ENCODE measurements at regions not wholly inside any gene's neighbourhood (a gene's known extent, or its start where the extent isn't known, plus 50 kb on each side); places are given as distances from the start of the nearest gene placed in this dataset.
"Not testable (repeated sequence)": the region's sequence is repeated elsewhere in the genome, so short reads cannot be mapped to it uniquely, and the experiment has no call there.

- no peaks in the 10 kb centered on the region for H3K36me3 ChIP-seq
- TF ChIP-seq, protein P1, sequence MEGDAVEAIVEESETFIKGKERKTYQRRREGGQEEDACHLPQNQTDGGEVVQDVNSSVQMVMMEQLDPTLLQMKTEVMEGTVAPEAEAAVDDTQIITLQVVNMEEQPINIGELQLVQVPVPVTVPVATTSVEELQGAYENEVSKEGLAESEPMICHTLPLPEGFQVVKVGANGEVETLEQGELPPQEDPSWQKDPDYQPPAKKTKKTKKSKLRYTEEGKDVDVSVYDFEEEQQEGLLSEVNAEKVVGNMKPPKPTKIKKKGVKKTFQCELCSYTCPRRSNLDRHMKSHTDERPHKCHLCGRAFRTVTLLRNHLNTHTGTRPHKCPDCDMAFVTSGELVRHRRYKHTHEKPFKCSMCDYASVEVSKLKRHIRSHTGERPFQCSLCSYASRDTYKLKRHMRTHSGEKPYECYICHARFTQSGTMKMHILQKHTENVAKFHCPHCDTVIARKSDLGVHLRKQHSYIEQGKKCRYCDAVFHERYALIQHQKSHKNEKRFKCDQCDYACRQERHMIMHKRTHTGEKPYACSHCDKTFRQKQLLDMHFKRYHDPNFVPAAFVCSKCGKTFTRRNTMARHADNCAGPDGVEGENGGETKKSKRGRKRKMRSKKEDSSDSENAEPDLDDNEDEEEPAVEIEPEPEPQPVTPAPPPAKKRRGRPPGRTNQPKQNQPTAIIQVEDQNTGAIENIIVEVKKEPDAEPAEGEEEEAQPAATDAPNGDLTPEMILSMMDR (IDR thresholded peaks at IDR 0.05; ENCODE audit: low read depth, low read length) = no peak
- no peaks in the 10 kb centered on the region for H3K27me3 ChIP-seq
- no peaks in the 10 kb centered on the region for H3K4me1 ChIP-seq
- DNase-seq = no peak
- H3K9me3 ChIP-seq = no peaks in the 10 kb centered on the region
- H3K4me3 ChIP-seq (ENCODE audit: low read depth, low read length) = no peak overlapping the region
These were observed 124.0 kb downstream of the MDH1 start for GRCh38 chr2:63712748-63713147.

- TF ChIP-seq, protein P1 (IDR thresholded peaks at IDR 0.05; ENCODE audit: low read depth, low read length) = no peak
- DNase-seq = no peak
- H3K27me3 ChIP-seq = no peaks in the 10 kb centered on the region
- no peaks in the 10 kb centered on the region for H3K4me1 ChIP-seq
- H3K4me3 ChIP-seq (ENCODE audit: low read depth, low read length) = no peak overlapping the region
- H3K36me3 ChIP-seq = no peaks in the 10 kb centered on the region
- no peaks in the 10 kb centered on the region for H3K9me3 ChIP-seq
These were observed 125.5 kb upstream of the UGP2 start for GRCh38 chr2:63716146-63716545.

- TF ChIP-seq, protein P1 (IDR thresholded peaks at IDR 0.05; ENCODE audit: low read depth, low read length) = no peak
- Histone ChIP-seq H3K9me3 (no peaks in the 10 kb centered on the region), H3K36me3 (no peaks in the 10 kb centered on the region), H3K27me3 (no peaks in the 10 kb centered on the region), H3K4me3 (ENCODE audit: low read depth, low read length) (no peak overlapping the region), H3K4me1 (no peaks in the 10 kb centered on the region)
- DNase-seq = no peak
These were observed 122.6 kb upstream of the UGP2 start for GRCh38 chr2:63719052-63719451.

DNA sequence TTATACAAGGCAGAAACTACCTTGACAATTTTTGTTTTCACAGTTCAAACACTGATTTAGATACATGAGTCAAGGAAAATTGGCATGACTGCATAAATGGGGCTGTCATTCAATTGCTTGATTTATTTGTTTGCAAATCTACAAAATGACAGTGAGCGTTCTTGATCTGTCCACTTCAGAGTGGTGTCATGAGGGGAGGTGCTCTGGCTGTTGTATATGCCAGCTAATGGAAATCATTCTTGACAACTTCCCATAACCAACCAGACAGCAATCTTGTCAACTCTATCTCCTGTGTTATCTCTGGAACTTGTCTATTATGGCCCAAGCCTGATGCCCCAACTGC is 120.6 kb upstream of the UGP2 start:
- H3K9me3 ChIP-seq = no peaks in the 10 kb centered on the region
- TF ChIP-seq, protein P1 (IDR thresholded peaks at IDR 0.05; ENCODE audit: low read depth, low read length) = no peak
- peak; percentile 6 for DNase-seq
- H3K4me1 ChIP-seq = no peaks in the 10 kb centered on the region
- no peak overlapping the region for H3K4me3 ChIP-seq (ENCODE audit: low read depth, low read length)
- no peaks in the 10 kb centered on the region for H3K36me3 ChIP-seq
- H3K27me3 ChIP-seq = no peaks in the 10 kb centered on the region

DNA sequence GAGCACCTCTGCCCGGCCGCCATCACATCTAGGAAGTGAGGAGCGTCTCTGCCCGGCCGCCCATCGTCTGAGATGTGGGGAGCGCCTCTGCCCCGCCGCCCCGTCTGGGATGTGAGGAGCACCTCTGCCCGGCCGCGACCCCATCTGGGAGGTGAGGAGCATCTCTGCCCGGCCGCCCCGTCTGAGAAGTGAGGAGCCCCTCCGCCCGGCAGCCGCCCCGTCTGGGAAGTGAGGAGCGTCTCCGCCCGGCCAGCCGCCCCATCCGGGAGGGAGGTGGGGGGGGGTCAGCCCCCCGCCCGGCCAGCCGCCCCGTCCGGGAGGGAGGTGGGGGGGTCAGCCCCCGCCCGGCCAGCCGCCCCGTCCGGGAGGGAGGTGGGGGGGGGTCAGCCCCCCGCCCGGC is 119.4 kb upstream of the UGP2 start:
- not testable (repeated sequence) for H3K9me3 ChIP-seq; H3K36me3 ChIP-seq; DNase-seq; H3K4me1 ChIP-seq; H3K4me3 ChIP-seq (ENCODE audit: low read depth, low read length); H3K27me3 ChIP-seq

GRCh38 chr2:63723709-63724108 is 118.0 kb upstream of the UGP2 start:
- TF ChIP-seq, protein P1 (IDR thresholded peaks at IDR 0.05; ENCODE audit: low read depth, low read length) = no peak
- H3K36me3 ChIP-seq = no peaks in the 10 kb centered on the region
- H3K27me3 ChIP-seq = no peaks in the 10 kb centered on the region
- H3K4me1 ChIP-seq = no peaks in the 10 kb centered on the region
- no peaks in the 10 kb centered on the region for H3K9me3 ChIP-seq
- no peak for DNase-seq
- H3K4me3 ChIP-seq (ENCODE audit: low read depth, low read length) = no peak overlapping the region

DNA sequence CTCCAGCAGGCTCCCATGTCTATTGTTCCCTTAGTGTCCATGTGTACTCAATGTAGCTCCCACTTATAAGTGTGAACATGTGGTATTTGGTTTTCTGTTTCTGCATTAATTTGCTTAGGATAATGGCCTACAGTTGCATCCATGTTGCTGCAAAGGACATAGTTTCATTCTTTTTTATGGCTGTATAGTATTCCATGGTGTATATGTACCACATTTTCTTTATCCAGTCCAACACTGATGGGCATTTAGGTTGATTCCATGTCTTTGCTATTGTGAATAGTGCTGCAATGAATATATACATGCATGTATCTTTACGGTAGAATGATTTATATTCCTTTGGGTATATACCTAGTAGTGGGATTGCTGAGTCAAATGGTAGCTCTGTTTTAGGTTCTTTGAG is 116.5 kb upstream of the UGP2 start:
- not testable (repeated sequence) for H3K36me3 ChIP-seq; H3K4me1 ChIP-seq; H3K4me3 ChIP-seq (ENCODE audit: low read depth, low read length); DNase-seq; H3K27me3 ChIP-seq; H3K9me3 ChIP-seq
